Duodenal mucosa (tissue), 2 donors: ENCODE measurements at regions not wholly inside any gene's neighbourhood (a gene's known extent, or its start where the extent isn't known, plus 50 kb on each side); places are given as distances from the start of the nearest gene placed in this dataset.

Experiments used
- H3K27ac ChIP-seq: one replicate; pipeline ENCODE4 v1.7.0; 2013; ENCODE audit warnings: low read depth, low read length
- H3K27me3 ChIP-seq, 2 donors: one replicate each; pipeline ENCODE4 v1.7.0; 2013; ENCODE audit warnings: low read length in 2 of 2, control low read depth in 1 of 2; ENCODE audit not compliant: insufficient read depth in 2 of 2, control insufficient read depth in 1 of 2
- H3K36me3 ChIP-seq, 2 donors: one replicate each; pipeline ENCODE4 v1.7.0; 2013; ENCODE audit warnings: low read length in 2 of 2, control low read depth in 1 of 2; ENCODE audit not compliant: insufficient read depth in 2 of 2, control insufficient read depth in 1 of 2
- H3K4me1 ChIP-seq, 2 donors: one replicate each; pipeline ENCODE4 v1.7.0; 2013; ENCODE audit warnings: low read length in 2 of 2, control low read depth in 1 of 2; ENCODE audit not compliant: insufficient read depth in 2 of 2, control insufficient read depth in 1 of 2
- H3K4me3 ChIP-seq, 2 donors: one replicate each; pipeline ENCODE4 v1.7.0; 2013; ENCODE audit warnings: low read length in 2 of 2, low read depth in 1 of 2
- H3K9ac ChIP-seq, 2 donors: one replicate each; pipeline ENCODE4 v1.7.0; 2013; ENCODE audit warnings: low read length in 2 of 2, low read depth in 1 of 2
- H3K9me3 ChIP-seq, 2 donors: one replicate each; pipeline ENCODE4 v1.7.0; 2013; ENCODE audit warnings: low read length in 2 of 2, control low read depth in 1 of 2; ENCODE audit not compliant: control insufficient read depth in 1 of 2

DNA sequence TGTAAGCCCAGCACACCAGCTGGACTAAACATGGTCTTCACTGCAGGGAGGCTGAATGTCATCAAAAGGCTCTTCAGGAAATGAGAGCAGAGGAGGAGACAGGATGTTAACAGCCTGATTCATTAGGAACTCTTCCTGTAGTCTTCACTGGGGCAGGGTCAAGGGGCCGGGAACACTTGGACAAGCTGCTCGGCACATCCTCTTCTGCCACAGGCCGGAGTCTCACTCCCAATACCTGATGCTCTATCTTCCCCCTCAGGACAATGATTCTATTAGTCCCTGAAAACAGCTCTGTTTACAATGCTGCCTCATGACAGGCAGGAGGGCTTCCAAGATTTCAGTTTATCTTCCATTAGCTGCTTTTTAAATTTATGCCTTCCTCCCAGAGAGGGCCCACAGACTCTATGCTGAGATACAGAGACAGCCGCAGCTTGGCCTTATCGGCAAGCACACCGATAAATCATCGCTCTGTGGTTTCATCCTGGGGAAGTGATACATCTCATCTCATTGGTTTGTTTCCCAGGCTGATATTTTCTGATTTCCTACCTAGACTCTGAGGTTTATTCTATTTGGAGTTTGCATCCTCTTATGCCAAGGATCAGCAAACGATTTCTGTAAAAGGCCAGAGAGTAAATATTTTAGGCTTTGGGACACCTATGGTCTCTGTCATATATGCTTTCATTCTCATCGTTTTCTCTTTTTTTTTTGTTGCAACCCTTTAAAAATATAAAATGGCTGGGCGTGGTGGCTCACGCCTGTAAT is 214.0 kb upstream of the ASIC2 start:
- H3K27ac ChIP-seq: no peak overlapping the region

DNA sequence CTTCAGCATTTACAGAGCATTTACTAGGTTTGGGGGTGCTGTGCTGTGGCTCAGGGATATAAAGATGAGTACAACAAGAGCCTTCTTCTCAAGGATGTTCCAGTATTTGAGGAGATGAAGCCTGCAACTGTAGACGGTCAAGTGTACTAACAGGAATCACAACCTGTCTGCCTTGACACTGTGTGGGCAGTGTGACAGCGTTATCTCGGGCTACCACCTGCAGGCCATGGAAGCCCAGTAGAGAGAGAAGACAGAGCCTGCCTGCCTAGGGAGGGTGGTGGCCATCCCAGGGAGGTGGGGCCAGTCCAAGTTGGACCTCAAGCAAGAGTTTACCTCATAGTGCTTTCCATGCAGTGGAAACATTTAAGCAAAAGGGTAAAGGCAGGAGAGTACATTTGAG is 215.1 kb upstream of the ASIC2 start:
- peaks cover 0 to 4% of the 10 kb centered on the region in 2 donors for H3K27me3 ChIP-seq
- no peaks in the 10 kb centered on the region for H3K4me1 ChIP-seq
- no peak overlapping the region for H3K9ac ChIP-seq
- H3K27ac ChIP-seq: no peak overlapping the region
- no peak overlapping the region for H3K4me3 ChIP-seq
- no peaks in the 10 kb centered on the region for H3K36me3 ChIP-seq
- no peaks in the 10 kb centered on the region for H3K9me3 ChIP-seq

More for the DNA sequence above, 214.0 kb upstream of the ASIC2 start:
- Histone ChIP-seq H3K27me3 (peaks cover 0 to 4% of the 10 kb centered on the region in 2 donors), H3K36me3 (no peaks in the 10 kb centered on the region), H3K9ac (no peak overlapping the region), H3K9me3 (no peaks in the 10 kb centered on the region), H3K4me1 (no peaks in the 10 kb centered on the region), H3K4me3 (no peak overlapping the region)

DNA sequence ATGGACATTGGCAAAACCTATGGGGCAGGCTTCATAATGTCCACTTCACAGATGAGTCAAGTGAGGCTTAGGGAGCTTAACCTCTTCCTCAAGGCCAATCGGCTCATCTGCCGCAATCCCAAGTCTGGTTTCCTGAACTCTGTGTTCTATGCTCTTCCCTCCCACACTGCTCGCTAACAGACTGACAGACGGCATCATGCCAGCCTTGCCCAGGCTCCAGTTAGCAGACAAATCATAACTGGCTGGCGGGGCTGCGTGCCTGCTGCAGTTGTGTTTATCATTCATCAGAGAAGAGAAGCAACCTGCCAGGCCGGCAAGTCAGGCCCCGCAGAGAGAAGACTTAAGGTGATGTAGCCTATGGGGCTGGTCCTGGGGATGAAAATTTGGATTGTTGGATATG is 216.2 kb upstream of the ASIC2 start:
- Histone ChIP-seq H3K9ac (no peak overlapping the region), H3K27me3 (peaks cover 0 to 4% of the 10 kb centered on the region in 2 donors), H3K27ac (no peak overlapping the region), H3K4me1 (no peaks in the 10 kb centered on the region), H3K9me3 (no peaks in the 10 kb centered on the region), H3K36me3 (no peaks in the 10 kb centered on the region), H3K4me3 (no peak overlapping the region)

DNA sequence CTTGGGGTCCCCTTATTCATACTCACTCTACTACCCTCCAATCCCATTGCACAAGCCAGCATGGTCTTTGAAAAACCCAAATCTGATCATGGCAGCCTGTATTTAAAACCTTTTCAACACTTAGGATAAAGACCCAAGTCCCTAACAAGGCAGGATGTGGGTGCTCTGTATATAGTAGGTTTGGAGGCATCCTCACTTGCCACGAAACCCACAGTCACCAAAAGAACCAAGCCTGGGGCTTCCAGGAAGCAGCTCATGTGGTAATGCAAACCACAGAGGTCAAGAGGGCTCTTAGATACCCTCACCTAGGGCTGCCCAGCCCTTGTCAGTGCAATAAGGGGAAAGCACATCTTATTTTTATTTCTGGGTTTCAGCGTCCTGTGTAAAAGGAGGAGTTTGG is 218.6 kb upstream of the ASIC2 start:
- H3K36me3 ChIP-seq: no peaks in the 10 kb centered on the region
- no peak overlapping the region for H3K27ac ChIP-seq
- H3K4me1 ChIP-seq: no peaks in the 10 kb centered on the region
- H3K4me3 ChIP-seq: no peak overlapping the region
- peaks cover 0 to 4% of the 10 kb centered on the region in 2 donors for H3K27me3 ChIP-seq
- no peaks in the 10 kb centered on the region for H3K9me3 ChIP-seq
- no peak overlapping the region for H3K9ac ChIP-seq

DNA sequence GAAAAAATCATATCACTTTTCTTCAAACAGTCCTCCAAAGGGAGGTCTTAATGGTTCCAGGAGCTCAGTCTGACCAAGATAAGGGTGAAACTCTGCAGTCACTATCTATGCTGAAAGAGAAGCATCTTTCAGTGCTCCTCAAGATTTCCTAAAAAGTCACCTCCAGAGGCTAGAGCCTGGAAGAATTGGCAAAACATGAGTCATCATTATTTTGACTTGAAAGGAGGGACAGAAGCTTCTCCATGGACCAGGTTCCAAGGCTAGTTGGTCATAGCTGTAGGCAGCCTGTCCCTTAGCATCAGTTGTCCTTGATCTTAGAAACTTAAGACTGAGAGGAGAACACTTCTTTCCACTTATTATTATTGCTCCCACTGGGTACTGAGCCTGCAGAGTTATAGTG is 219.0 kb upstream of the ASIC2 start:
- H3K36me3 ChIP-seq: no peaks in the 10 kb centered on the region
- H3K9ac ChIP-seq: no peak overlapping the region
- no peak overlapping the region for H3K27ac ChIP-seq
- no peaks in the 10 kb centered on the region for H3K9me3 ChIP-seq
- no peaks in the 10 kb centered on the region for H3K4me1 ChIP-seq
- H3K27me3 ChIP-seq: peaks cover 0 to 4% of the 10 kb centered on the region in 2 donors
- no peak overlapping the region for H3K4me3 ChIP-seq

DNA sequence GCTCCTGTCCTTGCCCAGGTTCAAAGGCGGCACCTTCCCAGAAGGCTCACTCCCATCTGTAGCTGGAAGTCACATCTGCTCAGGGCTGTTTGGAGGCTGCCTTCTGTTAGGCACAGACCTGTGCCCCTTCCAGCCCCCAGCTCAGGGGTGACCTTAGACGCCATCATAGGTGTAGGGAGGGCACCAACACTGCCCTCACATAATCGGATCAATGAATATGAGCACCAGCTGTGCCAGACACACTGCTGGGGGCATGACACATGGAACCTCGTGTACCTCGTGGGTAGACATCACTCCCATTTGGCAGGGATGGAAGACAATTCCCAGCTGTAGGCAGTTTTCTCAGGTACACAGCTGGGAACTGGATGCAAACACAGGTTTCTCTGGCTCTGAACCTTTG is 220.7 kb upstream of the ASIC2 start:
- no peak overlapping the region for H3K4me3 ChIP-seq
- H3K36me3 ChIP-seq: no peaks in the 10 kb centered on the region
- H3K9ac ChIP-seq: no peak overlapping the region
- H3K4me1 ChIP-seq: no peaks in the 10 kb centered on the region
- H3K9me3 ChIP-seq: no peaks in the 10 kb centered on the region
- no peaks in the 10 kb centered on the region for H3K27me3 ChIP-seq
- H3K27ac ChIP-seq: no peak overlapping the region

DNA sequence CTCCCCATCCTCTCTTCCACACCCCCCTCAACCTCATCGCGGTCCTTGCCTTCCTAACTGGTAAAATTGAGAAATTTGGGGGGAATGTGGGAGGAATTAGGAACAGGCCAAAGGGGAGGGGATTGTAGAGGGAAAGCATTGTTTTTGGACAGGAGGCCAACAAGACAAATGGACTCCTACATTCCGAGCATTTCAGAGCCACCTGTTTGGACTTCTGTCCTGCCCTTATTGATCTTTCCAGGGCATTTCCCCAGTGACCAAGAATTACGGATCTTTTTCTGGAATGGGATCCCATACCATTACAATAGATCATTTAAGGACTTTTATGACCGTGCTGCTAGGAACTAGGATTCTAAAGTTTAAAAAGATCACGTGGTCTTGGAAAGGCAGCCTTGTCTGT is 221.3 kb upstream of the ASIC2 start:
- Histone ChIP-seq H3K27ac (no peak overlapping the region), H3K9ac (no peak overlapping the region), H3K4me1 (no peaks in the 10 kb centered on the region), H3K9me3 (no peaks in the 10 kb centered on the region), H3K36me3 (no peaks in the 10 kb centered on the region), H3K27me3 (no peaks in the 10 kb centered on the region), H3K4me3 (no peak overlapping the region)

DNA sequence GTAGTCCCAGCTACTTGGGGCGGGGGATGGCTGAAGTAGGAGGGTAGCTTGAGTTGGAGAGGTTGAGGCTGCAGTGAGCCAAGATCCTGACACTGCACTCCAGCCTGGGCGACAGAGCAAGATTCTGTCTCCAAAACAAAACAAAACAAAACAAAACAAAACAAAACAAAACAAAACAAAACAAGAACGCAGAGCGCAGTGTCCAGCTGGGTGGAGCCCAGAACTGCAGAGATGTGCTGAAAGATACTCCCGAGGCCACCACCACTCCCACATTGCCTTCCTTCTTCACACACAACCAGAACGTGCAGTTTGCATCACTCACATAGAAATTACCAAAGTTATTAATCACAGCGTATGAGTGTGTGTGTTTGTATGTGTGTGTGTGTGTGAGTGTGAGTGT is 222.9 kb upstream of the ASIC2 start:
- no peaks in the 10 kb centered on the region for H3K36me3 ChIP-seq
- H3K4me3 ChIP-seq: no peak overlapping the region
- no peak overlapping the region for H3K27ac ChIP-seq
- no peak overlapping the region for H3K9ac ChIP-seq
- H3K27me3 ChIP-seq: no peaks in the 10 kb centered on the region
- no peaks in the 10 kb centered on the region for H3K4me1 ChIP-seq
- no peaks in the 10 kb centered on the region for H3K9me3 ChIP-seq

DNA sequence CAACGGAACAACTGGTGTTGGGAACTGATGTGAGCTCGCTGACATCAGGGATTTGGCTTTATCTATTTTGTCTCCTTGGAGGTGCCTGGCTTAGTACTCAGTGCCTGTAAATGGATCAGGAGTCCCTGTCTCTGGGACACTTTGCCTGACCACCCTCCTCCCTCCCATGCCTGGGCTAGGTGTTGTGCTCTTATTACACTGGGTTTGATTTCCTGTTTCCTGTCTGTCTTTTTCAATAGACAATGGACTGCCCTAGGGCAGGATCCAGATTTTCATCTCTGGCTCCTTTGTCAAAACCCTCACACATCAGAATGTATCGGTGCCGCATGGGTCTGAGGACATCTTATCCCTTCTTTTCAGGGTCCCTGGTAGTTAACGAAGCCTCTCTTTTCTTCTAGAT is 223.6 kb upstream of the ASIC2 start:
- no peak overlapping the region for H3K27ac ChIP-seq
- H3K4me1 ChIP-seq: no peaks in the 10 kb centered on the region
- H3K9ac ChIP-seq: no peak overlapping the region
- no peak overlapping the region for H3K4me3 ChIP-seq
- H3K9me3 ChIP-seq: no peaks in the 10 kb centered on the region
- no peaks in the 10 kb centered on the region for H3K36me3 ChIP-seq
- H3K27me3 ChIP-seq: no peaks in the 10 kb centered on the region

DNA sequence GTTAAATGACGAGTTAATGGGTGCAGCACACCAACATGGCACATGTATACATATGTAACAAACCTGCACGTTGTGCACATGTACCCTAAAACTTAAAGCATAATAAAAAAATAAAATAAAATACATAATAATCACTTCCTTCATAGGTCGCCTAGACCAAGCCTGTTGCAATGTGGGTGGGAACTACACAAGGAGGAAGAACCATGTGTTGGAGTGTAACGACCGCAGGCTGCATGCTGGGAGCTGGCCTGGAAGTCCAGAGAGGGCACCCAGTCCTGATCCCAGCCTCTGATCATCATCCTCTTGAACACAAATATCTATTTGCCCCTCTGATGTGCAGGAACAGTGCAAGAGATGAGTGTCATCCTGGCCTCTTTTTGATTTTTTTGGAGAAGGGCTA is 224.7 kb upstream of the ASIC2 start:
- Histone ChIP-seq H3K9ac (no peak overlapping the region), H3K4me3 (no peak overlapping the region), H3K4me1 (no peaks in the 10 kb centered on the region), H3K27ac (no peak overlapping the region), H3K27me3 (no peaks in the 10 kb centered on the region), H3K9me3 (no peaks in the 10 kb centered on the region), H3K36me3 (no peaks in the 10 kb centered on the region)
